HG03097 (cell line): ENCODE measurements at regions not wholly inside any gene's neighbourhood (a gene's known extent, or its start where the extent isn't known, plus 50 kb on each side); places are given as distances from the start of the nearest gene placed in this dataset.

Experiments used
- ATAC-seq: cut with Tn5 transposase; IDR thresholded peaks from one replicate; pipeline ENCODE4 v1.9.1; 2021; ENCODE audit not compliant: unreplicated experiment, low FRiP score

DNA sequence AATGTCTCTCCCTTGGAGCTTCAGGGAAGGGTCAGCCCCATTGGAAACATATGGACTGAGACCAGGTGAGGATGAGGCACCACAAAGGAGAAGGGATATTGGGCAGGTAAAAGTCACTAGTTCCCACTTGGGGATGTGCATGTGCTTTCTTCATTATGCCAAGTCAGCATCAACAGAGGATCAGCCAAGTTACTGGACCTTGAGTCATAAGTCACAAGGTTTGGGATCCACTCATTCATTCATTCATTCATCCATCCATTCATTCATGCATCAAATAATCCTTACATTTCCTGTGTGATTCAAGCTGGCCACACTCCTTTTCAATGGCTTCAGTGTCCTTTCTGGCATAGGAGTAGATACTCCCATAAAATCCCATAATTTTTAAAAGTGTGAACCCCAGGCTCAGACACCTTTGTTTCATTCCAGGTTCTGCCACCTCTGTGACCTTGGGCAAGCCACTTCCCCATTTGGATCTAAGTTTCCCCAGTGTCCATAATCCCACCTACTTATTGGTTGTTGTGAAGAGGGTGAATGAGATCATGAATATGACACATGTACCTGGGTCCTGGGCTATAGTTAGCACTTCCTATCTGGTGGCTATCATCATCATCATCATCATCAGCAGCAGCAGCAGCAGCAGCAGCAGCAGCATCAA, 162.1 kb upstream of the LHX5 start:
- no peak for ATAC-seq

DNA sequence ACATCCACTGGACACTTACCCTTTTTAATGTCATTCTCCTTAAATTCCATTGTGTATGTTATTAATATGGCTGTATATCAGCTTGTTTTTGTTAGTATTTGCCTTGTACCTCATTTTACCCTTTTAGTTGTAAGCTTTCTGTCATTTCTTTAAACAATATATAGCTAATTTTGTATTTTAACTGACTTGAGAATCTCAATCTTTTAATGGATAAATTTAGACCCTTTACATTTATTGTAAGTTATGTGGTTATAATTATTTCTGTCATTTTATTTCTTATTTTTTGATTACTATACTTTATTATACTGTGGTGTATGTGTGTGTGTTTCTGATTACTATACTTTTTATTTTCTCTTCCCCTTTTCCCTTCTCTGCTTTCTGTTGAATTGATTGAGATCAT, 159.0 kb upstream of the LHX5 start:
- ATAC-seq, result no peak

DNA sequence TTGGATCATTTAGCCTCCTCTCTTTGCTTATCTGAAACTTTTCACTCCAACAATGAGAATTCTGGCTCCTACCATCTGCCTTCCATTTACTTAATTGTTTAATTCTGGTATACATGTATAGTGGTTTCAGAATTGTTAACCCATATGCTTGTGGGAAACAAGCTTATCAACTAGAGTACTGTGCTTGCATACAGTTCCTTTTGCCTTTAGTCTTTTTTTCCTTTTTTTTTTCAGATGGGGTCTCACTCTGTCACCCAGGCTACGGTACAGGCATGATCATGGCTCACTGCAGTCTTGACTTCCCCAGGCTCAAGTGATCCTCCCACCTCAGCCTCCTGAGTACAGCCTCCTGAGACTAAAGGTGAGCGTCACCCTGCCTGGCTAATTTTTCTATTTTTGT, 153.8 kb upstream of the LHX5 start:
- ATAC-seq, result no peak

DNA sequence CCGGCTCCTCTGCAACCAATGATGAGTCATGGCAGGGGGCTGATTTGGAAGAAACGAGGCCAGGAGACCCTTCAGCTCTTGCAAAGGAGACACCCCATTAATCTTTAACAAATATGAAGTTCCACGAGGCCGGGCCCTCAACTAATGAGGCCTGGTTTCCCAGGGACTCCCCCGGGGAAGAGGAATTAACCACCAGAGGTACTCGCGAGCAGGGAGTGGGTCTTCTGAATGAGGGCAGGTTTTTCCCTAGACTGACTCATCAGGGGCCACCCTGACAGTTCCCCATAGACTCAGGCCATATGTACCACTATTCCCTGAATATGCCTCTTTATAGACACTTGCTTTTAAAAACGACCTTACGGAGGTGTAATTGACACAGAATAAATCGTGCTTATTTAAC, 150.7 kb upstream of the LHX5 start:
- no peak for ATAC-seq

DNA sequence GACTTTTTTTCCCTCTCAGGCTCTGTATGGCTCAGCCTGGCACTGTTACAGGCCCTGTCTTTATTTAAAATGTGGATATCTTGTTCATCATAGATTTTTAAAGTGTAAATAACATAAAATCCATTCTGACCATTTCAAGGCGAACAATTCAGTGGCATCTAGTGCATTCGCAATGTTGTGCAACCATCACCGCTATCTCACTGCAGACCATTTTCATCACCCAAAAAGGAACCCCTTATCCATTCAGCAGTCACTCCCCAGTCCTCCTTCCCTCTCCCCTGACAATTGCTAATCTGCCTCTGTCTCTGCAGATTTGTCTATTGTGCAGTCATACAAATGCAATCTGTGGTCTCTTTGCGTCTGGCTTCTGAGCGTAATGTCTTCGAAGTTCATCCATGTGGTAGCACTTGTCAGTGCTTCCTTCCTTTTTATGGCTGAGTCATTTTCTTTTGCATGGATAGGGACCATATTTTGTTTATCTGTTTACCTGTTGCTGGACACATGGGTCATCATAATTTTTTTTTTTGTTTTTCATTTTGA, 148.8 kb upstream of the LHX5 start:
- no peak for ATAC-seq

DNA sequence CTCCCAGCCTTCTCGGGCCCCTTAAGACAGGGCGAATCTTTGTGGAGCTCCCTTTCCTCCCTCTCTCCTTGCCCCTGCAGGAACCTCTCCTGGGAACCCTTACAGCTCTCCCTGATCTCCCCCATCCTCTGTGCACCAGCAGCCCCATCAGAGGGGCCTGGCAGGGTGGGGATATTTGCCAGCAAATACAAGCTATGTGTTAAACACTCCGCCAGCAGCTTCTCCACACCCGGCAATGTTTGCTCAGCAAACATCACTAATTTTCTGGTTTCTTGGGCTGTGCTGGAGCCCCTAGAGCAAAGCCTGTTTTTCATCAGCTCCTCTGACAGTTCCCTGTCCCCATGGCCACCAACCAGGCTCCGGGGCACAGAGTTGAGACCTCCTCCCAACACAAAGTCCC, 147.5 kb upstream of the LHX5 start:
- ATAC-seq, result no peak

DNA sequence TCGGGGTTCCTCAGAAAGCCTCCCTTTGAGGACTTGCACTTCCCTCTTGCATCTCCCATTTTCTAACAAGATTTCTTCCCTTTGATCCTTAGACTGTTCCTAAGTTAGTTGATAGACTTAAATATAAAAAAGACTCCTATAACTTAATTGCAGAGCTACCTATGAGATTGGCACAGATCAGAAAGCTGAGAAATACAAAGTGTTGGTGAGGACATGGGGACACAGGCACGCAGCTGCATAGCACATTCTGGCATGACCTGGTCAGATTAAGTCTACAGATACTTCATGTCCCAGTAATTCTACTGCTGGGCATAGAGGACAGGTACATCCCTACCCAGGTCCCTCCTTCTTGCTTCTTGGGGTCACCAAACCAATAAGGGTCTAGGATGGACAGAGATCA, 141.7 kb upstream of the LHX5 start:
- ATAC-seq, result no peak

DNA sequence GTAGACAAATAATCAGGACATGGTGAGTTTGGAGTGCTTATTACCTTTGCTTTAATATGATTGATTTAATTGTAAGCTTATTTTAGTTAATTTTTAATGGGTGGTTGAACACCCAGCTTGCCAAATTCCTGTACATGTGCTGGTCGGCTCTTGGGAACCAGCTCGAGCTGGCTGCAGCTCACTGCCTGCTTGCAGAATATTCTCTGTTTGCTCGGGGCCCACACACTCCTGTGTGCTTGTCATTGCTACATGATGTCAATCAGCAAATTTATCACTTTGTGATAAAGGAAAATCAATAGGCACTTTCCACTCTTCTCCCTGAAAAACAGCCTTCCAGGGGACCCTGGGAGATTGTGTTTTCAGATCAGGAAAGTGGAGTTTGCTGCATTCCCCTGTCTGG, 141.1 kb upstream of the LHX5 start:
- ATAC-seq, result no peak

DNA sequence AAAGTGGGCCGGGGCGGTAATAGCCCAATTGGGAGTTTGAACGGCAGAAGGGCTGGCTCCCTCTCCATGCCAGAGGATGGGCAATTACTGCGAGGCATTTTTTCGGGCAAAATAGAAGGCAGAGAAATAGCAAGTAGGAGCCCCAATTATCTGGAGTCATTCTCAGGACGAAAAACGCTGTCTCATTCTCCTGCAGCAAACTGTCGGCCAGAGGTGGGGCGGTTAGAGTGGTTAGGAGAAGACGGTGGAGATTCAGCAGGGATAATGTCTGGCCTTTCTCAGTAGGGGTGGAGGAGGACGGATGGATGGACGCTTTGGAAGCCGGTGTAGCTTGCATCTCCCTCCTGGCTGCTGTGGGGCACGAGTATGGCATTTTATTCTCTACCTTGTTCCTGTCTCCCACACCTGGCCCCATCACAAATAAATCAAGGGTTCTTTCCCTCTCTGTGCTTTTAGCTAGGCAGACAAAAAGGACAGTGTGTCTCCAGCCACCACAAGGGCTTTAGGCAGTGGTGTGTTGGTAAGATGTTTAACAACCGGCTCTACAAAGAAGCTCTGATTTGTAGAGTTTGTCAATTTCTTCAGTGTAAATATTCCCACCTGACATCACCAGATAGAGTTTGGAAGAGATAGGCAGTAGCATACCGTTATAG, 140.5 kb upstream of the LHX5 start:
- ATAC-seq, result no peak

DNA sequence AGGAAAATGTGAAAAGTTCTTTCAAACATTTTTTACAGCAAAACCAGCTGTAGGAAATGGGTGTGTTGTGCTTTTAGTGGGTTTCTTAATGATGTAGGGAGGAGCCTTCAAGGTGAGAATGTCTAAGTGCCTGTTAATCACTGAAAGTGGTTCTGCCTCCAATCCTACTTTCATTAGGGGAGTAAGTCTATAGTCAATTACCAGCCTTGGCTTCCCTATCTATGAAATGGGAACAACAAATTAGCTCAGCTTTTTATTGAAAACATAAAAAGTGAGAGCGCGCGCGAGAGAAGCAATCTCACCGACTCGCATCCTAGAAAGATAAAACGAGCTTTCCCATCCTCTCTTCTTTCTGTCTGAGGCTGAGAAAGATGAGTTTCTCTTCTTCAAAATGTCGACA, 140.0 kb upstream of the LHX5 start:
- no peak for ATAC-seq

DNA sequence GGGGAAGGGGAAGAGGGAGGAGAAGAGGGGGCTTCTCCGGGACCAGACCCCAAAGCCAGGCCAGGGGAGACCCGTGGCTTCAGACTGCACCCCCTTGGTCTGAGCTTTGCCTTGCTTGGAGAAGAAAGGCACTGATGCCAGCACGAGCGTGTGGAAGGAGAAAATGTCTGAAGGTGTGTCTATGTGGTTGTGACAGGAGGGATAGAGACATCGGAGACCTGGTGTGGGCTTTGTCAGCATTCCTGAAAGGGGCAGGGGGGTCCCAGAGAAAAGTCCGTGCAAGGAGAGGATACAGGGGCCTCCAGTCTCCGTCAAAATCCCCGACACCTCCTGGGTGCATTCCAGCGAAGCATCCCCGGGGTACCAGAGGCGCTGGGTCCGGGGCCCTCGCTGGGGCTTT, 139.0 kb upstream of the LHX5 start:
- ATAC-seq, result no peak

DNA sequence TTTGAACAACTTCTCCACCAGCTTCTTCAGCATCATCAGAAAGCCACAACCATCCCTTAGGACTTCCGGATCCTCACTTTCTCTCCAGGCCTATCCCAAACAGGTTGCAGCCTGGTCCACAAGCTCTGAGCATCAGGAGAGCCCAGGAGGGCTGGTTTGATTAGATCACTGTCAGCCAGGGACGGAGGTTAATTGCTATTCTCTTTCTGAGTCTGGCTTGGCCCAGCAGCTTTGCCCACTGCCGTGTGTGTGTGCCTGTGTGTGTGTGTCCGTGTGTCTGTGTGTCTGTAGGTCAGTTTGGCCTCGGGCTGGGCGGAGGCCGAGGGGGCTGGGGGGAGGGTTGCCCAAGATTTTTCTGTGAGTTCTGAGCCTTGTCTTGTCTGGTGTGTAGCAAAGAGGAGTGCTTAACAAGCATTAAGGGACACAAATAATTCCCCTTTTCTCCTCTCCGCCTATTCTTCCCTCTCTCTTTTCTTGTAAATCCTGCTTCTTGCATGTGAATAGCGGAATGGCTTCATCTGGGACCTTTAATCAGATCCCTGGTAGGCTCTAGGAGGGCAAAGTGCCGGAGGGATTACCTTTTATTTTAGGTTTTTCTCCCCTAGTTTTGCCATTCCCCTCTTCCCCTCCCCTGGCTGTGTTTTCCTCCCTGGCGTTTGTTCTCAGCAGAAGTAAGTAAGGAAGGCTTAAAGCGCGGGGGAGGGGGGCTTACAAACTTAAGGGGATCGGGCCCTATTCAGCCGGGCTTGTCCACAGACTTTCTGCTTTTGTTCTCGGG, 138.2 kb upstream of the LHX5 start:
- ATAC-seq, result no peak

DNA sequence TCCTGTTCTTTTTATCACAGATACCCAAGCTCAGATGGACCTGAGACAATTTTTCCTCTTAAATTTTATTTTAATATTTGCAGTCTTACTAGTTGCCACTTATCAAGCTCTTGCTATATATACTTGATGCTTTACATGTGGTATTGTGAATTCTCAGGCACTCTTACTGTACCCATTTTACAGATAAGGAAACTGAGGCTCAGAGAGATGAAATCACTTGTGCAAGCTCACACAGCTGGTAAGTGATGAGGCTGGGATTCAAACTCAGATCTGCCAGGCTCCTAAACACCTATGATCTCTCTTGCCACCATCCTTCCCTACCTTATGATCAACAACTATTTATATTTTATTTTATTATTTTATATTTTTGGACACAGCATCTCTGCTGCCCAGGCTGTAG, 133.0 kb upstream of the LHX5 start:
- no peak for ATAC-seq

DNA sequence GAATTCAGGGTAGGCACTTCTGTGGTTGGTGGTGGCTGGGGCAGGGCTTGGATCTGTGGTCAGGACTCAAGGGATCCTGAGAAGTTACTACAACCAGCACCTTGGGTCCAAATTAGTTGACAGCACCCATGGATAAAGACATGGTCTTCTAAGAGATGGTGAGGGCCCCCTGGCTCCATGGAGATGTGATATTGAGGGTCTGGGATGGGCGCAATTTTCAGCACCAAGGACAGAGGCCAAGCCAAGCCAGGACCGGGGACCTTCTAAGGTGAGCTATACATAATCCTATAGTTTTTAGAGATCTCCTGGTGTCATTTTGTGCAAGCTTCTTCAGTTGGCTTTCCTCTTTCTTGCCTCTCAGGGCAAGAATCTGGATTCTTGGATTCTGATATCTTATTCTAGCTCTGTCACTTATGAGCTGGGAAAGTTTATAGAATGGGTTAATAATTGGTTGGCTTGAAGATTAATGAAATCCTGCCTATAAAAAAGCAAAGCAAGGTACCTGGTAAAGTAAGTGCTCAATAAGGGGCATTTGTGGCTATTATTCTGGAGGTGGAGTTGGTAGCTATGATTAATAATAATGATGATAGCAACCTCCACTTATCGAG, 130.1 kb upstream of the LHX5 start:
- no peak for ATAC-seq

DNA sequence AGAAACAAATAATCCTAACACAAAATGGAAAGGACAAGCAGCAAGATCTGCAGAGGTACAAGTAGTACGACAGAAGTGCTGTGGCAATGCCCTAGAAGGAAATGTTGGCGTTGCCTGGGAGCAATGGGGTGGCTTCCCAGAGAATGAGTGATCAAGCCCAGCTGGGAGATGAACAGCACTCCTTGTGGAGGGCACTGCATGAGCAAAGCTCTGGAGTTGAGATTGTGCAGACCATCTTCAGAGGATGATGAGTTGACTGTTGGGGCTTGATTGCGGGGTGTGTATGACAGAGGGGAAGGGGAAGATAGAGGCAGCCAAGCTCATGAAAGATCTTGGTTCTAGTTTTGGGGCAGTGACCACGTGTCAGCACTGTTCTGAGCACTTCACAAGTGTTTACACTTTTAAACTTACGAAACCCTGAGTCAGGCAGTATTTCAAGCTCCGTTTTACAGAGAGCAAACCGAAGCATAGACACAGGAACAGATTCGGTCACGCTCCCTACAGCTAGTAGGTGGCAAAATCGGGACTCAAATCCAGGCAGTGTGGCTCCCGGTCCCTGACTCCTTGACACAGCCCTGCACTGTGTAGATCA, 127.2 kb upstream of the LHX5 start:
- no peak for ATAC-seq

DNA sequence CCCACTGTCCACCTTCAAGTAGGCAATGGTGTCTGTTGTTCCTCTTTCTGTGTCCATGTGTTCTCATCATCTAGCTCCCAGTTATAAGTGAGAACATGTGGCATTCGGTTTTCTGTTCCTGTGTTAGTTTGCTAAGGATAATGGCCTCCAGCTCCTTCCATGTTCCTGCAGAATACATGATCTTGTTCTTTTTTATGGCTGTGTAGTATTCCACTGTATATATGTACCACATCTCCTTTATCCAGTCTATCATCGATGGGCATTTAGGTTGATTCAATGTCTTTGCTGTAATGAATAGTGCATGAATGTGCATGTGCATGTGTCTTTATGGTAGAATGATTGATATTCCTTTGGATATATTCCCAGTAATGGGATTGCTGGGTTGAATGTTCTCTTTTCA, 123.3 kb upstream of the LHX5 start:
- no peak for ATAC-seq

DNA sequence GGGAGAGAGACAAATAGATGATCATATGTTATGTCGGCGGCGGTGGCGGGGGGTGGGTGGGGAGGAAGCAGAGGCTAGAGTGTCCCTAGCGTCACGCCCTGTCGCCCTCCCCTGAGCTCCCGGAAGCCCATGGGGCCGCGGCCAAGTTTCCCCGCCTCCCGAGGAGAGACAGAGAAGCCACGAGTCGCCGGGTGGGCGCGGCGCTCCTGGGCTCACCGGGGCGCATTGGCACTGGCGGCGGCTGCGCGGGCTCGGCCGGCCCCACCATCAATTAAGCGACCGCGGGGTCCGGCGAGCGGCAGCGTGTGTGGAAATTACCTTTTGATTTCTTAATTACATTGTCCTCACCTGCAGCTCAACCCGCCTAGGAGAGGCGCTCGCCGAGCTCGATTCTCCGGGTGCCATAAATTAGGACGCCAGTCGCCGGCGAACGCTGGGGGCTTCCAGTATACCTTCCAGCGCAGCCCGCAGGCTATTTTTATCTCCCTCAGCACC, 119.9 kb upstream of the LHX5 start:
- ATAC-seq, result peak; percentile 57

DNA sequence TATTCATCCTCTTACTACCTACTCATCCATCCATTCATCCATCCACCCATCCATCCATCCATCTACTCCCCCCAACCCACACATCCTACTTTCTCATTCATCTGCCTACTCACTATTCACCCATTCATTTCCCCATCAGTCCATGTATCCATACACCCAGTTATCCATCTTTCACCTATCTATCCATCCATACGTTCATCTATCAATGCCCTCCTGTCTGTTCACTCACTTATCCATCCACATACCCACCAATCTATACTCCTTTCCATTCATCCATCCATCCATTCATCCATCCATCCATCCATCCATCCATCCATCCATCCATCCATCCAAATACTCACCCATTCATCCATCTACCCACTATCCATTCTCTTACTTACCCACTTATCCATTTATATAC, 117.8 kb upstream of the LHX5 start:
- no peak for ATAC-seq

DNA sequence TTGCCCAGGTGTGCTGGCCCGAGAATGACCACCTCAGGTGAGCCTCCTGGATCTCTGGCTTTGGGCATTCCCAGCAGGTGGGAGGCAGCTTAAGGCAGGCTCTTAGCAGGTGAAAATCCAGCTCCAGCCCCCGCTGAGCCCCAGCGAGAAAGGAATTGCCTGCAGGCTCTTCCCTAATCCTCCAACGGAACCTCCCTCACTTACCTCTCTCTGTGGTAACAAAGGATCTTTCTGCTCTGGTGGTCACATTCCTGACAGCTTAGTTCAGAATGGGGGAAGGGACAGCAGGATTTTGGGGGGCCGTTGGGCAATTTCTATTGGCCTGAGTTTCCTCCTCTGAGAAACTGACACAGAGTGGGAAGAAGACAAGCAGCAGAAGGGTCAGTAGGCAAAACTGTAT, 116.0 kb upstream of the LHX5 start:
- ATAC-seq, result no peak

DNA sequence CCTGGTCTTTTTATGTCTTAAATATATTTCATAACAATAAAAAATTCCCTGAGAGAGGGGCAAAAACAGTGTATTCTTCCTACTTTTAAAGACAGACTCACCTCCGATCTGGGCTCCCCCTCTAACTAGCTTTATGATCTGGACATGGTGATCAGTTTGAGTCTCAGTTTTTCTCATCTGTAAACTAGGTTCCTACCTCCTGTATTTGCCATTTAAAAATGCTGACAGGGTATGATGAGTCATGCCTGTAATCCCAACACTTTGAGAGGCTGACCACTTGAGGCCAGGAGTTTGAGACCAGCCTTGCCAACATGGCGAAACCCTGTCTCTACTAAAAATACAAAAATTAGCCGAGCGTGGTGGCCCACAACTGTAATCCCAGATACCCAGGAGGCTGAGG, 114.8 kb upstream of the LHX5 start:
- no peak for ATAC-seq
